ENCODE measurements at regions not wholly inside any gene's neighbourhood (a gene's known extent, or its start where the extent isn't known, plus 50 kb on each side); places are given as distances from the start of the nearest gene placed in this dataset.

GRCh38 chr15:47513471-47513870 lies 203.8 kb upstream of the SEMA6D start:
- DNase-seq (ENCODE audit: low read depth in 1 of 2, low spot score in 2 of 2) (no peak), FAIRE-seq (no peak)
- H3K36me3 ChIP-seq (ENCODE audit: control insufficient read depth in 2 of 4, insufficient read depth in 4 of 4, low read length in 3 of 4) = no peaks in the 10 kb centered on the region
- TF ChIP-seq MAFK (IDR thresholded peaks at IDR 0.05; ENCODE audit: low read depth, low read length) (no peak), EGR1 (IDR thresholded peaks at IDR 0.05; ENCODE audit: borderline replicate concordance, low read depth, low read length) (no peak), EZH2 (IDR thresholded peaks at IDR 0.05; ENCODE audit: low read depth, low read length, severe bottlenecking) (no peak), TEAD4 (IDR thresholded peaks at IDR 0.05; ENCODE audit: low read depth, low read length) (no peak), JUND (IDR thresholded peaks at IDR 0.05; ENCODE audit: low read length) (no peak), SP2 (IDR thresholded peaks at IDR 0.05; ENCODE audit: low read length) (no peak), SAP30 (IDR thresholded peaks at IDR 0.05; ENCODE audit: insufficient read depth, insufficient replicate concordance, low read length) (no peak), TCF12 (IDR thresholded peaks at IDR 0.05; ENCODE audit: low read depth, low read length) (no peak), NRF1 (IDR thresholded peaks at IDR 0.05; ENCODE audit: low read depth, low read length) (no peak), RNF2 (IDR thresholded peaks at IDR 0.05; ENCODE audit: borderline replicate concordance, low read depth, low read length, missing control alignments, poor library complexity, severe bottlenecking) (no peak), CHD1 (IDR thresholded peaks at IDR 0.05; ENCODE audit: low read depth, low read length) (no peak)
- H3K27ac ChIP-seq (ENCODE audit: low read depth, low read length) = no peak overlapping the region
- H3K23me2 ChIP-seq (ENCODE audit: low read depth, low read length) = no peaks in the 10 kb centered on the region; the same call in 1 of the 2 replicates
- no peak overlapping the region for H2BK12ac ChIP-seq (ENCODE audit: low read depth, low read length)
- H3K9me3 ChIP-seq (ENCODE audit: insufficient read depth in 2 of 2, low read depth in 1 of 2, low read length in 1 of 2) = peaks cover 0 to 3% of the 10 kb centered on the region in 2 experiments; a peak in 1 of 4 replicates
- H3K4ac ChIP-seq (replicated peaks; ENCODE audit: insufficient read length, low read depth, low read length) = no peak overlapping the region
- H3K9ac ChIP-seq (replicated peaks in 1 of 4; ENCODE audit: extremely low read depth in 1 of 4, low read depth in 3 of 4, low read length in 3 of 4) = no peak overlapping the region
- H4K5ac ChIP-seq (ENCODE audit: insufficient read length, low read depth, low read length) = no peak overlapping the region
- no peak overlapping the region for H2AK5ac ChIP-seq (ENCODE audit: low read depth, low read length)
- no peak overlapping the region for H3K18ac ChIP-seq (ENCODE audit: extremely low read depth, low read length)
- H3K27me3 ChIP-seq (replicated peaks in 1 of 4; ENCODE audit: control insufficient read depth in 3 of 4, extremely low read depth in 1 of 4, insufficient read depth in 3 of 4, low read length in 3 of 4) = no peaks in the 10 kb centered on the region
- no peak overlapping the region for H3K23ac ChIP-seq (ENCODE audit: insufficient read length)
- H3K4me3 ChIP-seq (ENCODE audit: extremely low read depth in 1 of 4, insufficient read depth in 2 of 4, low read depth in 3 of 4, low read length in 4 of 4) = no peak overlapping the region
- H3K14ac ChIP-seq (ENCODE audit: insufficient read length) = no peak overlapping the region
- H3K4me2 ChIP-seq (ENCODE audit: insufficient read depth in 1 of 2, low read depth in 2 of 2, low read length in 2 of 2) = no peak overlapping the region
- H4K8ac ChIP-seq (ENCODE audit: extremely low read depth, insufficient read depth, low read length) = no peak overlapping the region
- WGBS, 2 experiments (ENCODE audit: extremely low coverage in 1 of 2, insufficient coverage in 1 of 2, insufficient read length in 1 of 2, insufficient replicate concordance in 2 of 2, low coverage in 1 of 2, low lambda C conversion rate in 2 of 2, missing lambda C conversion rate in 1 of 2) = 93% methylated on average over 5 of the region's 5 CpGs; no CpG with 5 or more reads in 1 of the 2 experiments
- POLR2A ChIA-PET (ENCODE audit: partially characterized antibody) = no interaction called here
- no peak overlapping the region for H2BK5ac ChIP-seq (ENCODE audit: low read depth, low read length)
- H2AFZ ChIP-seq (ENCODE audit: low read length) = no peak overlapping the region
- H4K20me1 ChIP-seq (replicated peaks in 1 of 2; ENCODE audit: control insufficient read depth in 1 of 2, insufficient read depth in 2 of 2, low read length in 2 of 2) = no peaks in the 10 kb centered on the region
- no peak overlapping the region for H3K56ac ChIP-seq (replicated peaks; ENCODE audit: insufficient read length, low read depth, low read length)
- no peak overlapping the region for H2BK20ac ChIP-seq (ENCODE audit: low read length)
- no peak overlapping the region for H2BK15ac ChIP-seq (ENCODE audit: low read length)
- no peaks in the 10 kb centered on the region for H3K79me1 ChIP-seq (ENCODE audit: low read depth, low read length)
- H3K4me1 ChIP-seq (replicated peaks in 1 of 4; ENCODE audit: control insufficient read depth in 3 of 4, insufficient read depth in 4 of 4, low read length in 3 of 4) = no peaks in the 10 kb centered on the region
- no peaks in the 10 kb centered on the region for H3K79me2 ChIP-seq (ENCODE audit: control insufficient read depth in 1 of 2, insufficient read depth in 2 of 2, low read length in 2 of 2)
- H2BK120ac ChIP-seq (replicated peaks; ENCODE audit: low read depth, low read length) = no peak overlapping the region
- H4K91ac ChIP-seq (replicated peaks; ENCODE audit: insufficient read length, low read length) = no peak overlapping the region
- CTCF ChIA-PET (ENCODE audit: partially characterized antibody) = no interaction called here

Measured in H1 (cell line).